Neural cell (in vitro differentiated cells): ENCODE measurements at regions not wholly inside any gene's neighbourhood (a gene's known extent, or its start where the extent isn't known, plus 50 kb on each side); places are given as distances from the start of the nearest gene placed in this dataset.

Source experiments
- H2AFZ ChIP-seq: fragments of 200-600, 300-800 bp; sonication (generic), shearing (Covaris generic); 2 replicates; pipeline ENCODE4 v1.6.0; 2014; ENCODE audit warnings: low read depth, mild to moderate bottlenecking, antibody characterized with exemption, low read length, moderate library complexity
- H3F3A ChIP-seq: fragments of 200-600 bp; shearing (Covaris generic); 2 replicates; pipeline ENCODE4 v1.6.1; 2016; ENCODE audit warnings: mild to moderate bottlenecking, moderate library complexity, mixed read lengths, antibody characterized with exemption, low read length; ENCODE audit not compliant: insufficient read depth, poor library complexity, severe bottlenecking
- H3K27ac ChIP-seq: fragments of 200-600, 300-800 bp; sonication (generic), shearing (Covaris generic); 2 replicates; pipeline ENCODE4 v1.5.1; 2014; ENCODE audit warnings: mild to moderate bottlenecking, low read length, moderate library complexity
- H3K27me3 ChIP-seq: fragments of 300-800, 200-600 bp; sonication (generic), shearing (Covaris generic); 2 replicates; pipeline ENCODE4 v1.6.0; 2014; ENCODE audit warnings: mild to moderate bottlenecking, low read depth, low read length, moderate library complexity; ENCODE audit not compliant: insufficient read depth
- H3K36me3 ChIP-seq: fragments of 300-800, 200-600 bp; sonication (generic), shearing (Covaris generic); 2 replicates; pipeline ENCODE4 v1.5.1; 2014; ENCODE audit warnings: mild to moderate bottlenecking, antibody characterized with exemption, low read length, moderate library complexity; ENCODE audit not compliant: insufficient read depth
- H3K4me2 ChIP-seq: fragments of 300-800, 200-600 bp; sonication (generic), shearing (Covaris generic); 2 replicates; pipeline ENCODE4 v1.6.0; 2014; ENCODE audit warnings: mild to moderate bottlenecking, low read length
- H3K4me3 ChIP-seq: fragments of 300-800, 200-600 bp; sonication (generic), shearing (Covaris generic); 2 replicates; pipeline ENCODE4 v1.5.1; 2014; ENCODE audit warnings: mild to moderate bottlenecking, low read length, moderate library complexity
- H3K79me2 ChIP-seq: fragments of 200-600 bp; shearing (Covaris generic); replicated peaks from 2 replicates; pipeline ENCODE4 v1.6.0; 2014; ENCODE audit warnings: mild to moderate bottlenecking, low read length, moderate library complexity; ENCODE audit not compliant: insufficient read depth
- H3K9ac ChIP-seq: fragments of 300-800, 200-600 bp; sonication (generic), shearing (Covaris generic); 2 replicates; pipeline ENCODE4 v1.6.1; 2016; ENCODE audit warnings: mild to moderate bottlenecking, low read length, mixed read lengths
- H3K9me2 ChIP-seq: fragments of 200-600 bp; shearing (Covaris generic); 2 replicates; pipeline ENCODE4 v1.6.1; 2016; ENCODE audit warnings: mild to moderate bottlenecking, low read length, mixed read lengths; ENCODE audit not compliant: insufficient read depth
- H3K9me3 ChIP-seq: fragments of 200-600, 300-800 bp; sonication (generic), shearing (Covaris generic); 2 replicates; pipeline ENCODE4 v1.6.1; 2016; ENCODE audit warnings: mild to moderate bottlenecking, mixed run types, low read length, moderate library complexity, mixed read lengths
- H4K20me1 ChIP-seq: fragments of 200-600 bp; shearing (Covaris generic); 2 replicates; pipeline ENCODE4 v1.6.1; 2016; ENCODE audit warnings: mild to moderate bottlenecking, mixed run types; ENCODE audit not compliant: insufficient read depth
- CTCF ChIP-seq: fragments of 450-650 bp; IDR thresholded peaks from 2 replicates; pipeline ENCODE4 v1.5.1; 2014; ENCODE audit warnings: antibody characterized with exemption, mild to moderate bottlenecking, moderate library complexity; ENCODE audit not compliant: poor library complexity, severe bottlenecking
- EP300 ChIP-seq: fragments of 450-650 bp; conservative IDR thresholded peaks from 2 replicates; pipeline ENCODE4 v1.6.1; 2014; ENCODE audit warnings: antibody characterized with exemption, mild to moderate bottlenecking, moderate library complexity; ENCODE audit not compliant: poor library complexity, severe bottlenecking
- EZH2 ChIP-seq: fragments of 200-600, 300-800 bp; shearing (Covaris generic), sonication (generic); IDR thresholded peaks from 2 replicates; pipeline ENCODE4 v1.6.1; 2014; ENCODE audit warnings: antibody characterized with exemption, low read length, borderline replicate concordance, mild to moderate bottlenecking; ENCODE audit not compliant: insufficient read depth, poor library complexity, severe bottlenecking
- MXI1 ChIP-seq: fragments of 450-650 bp; conservative IDR thresholded peaks from 2 replicates; pipeline ENCODE4 v1.6.1; 2014; ENCODE audit warnings: antibody characterized with exemption, mild to moderate bottlenecking; ENCODE audit not compliant: poor library complexity, severe bottlenecking
- POLR2AphosphoS5 ChIP-seq: IDR thresholded peaks from 2 replicates; pipeline ENCODE4 v1.6.1; 2012
- RAD21 ChIP-seq: fragments of 450-650 bp; conservative IDR thresholded peaks from 2 replicates; pipeline ENCODE4 v1.6.1; 2014; ENCODE audit warnings: antibody characterized with exemption, mild to moderate bottlenecking, moderate library complexity
- REST ChIP-seq: IDR thresholded peaks from 2 replicates; pipeline ENCODE4 v1.6.1; 2012; ENCODE audit warnings: borderline replicate concordance
- SMC3 ChIP-seq: fragments of 450-650 bp; conservative IDR thresholded peaks from 2 replicates; pipeline ENCODE4 v1.6.1; 2014; ENCODE audit warnings: antibody characterized with exemption, mild to moderate bottlenecking, moderate library complexity; ENCODE audit not compliant: poor library complexity
- TAF1 ChIP-seq: IDR thresholded peaks from 2 replicates; pipeline ENCODE4 v1.6.1; 2012; ENCODE audit warnings: low read depth

DNA sequence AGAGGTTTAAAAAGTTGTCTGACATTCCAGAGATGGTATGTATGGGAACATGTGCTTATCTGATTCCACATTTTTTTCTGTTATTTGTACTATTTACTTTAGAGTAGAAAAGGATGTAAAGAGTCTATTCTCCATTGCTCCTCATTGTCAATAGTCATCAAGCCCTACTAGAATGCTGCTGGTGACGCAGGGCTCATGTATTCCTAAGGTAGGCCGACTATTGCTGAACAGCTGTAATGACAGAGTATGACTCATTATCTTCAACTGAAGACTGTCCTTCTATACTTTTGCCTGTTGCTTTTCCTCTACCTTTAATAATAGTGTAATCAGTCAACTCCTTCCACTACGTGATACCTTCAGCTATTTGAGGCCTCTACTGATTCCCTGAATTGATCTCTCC is 509.1 kb upstream of the NR3C2 start:
- no peak for TF ChIP-seq POLR2AphosphoS5
- no peak for TF ChIP-seq MXI1
- no peak for TF ChIP-seq EZH2
- no peak for TF ChIP-seq SMC3
- TF ChIP-seq EP300: no peak
- TF ChIP-seq RAD21: no peak
- TF ChIP-seq CTCF: no peak
- TF ChIP-seq TAF1: no peak
- no peak for TF ChIP-seq REST
- Histone ChIP-seq H3K9ac (no peak overlapping the region), H3K9me2 (no peaks in the 10 kb centered on the region), H3K79me2 (no peaks in the 10 kb centered on the region), H3K27me3 (no peaks in the 10 kb centered on the region), H2AFZ (no peak overlapping the region), H3K4me2 (no peak overlapping the region), H3K27ac (no peak overlapping the region), H3F3A (no peaks in the 10 kb centered on the region), H4K20me1 (no peaks in the 10 kb centered on the region), H3K4me3 (no peak overlapping the region), H3K9me3 (no peaks in the 10 kb centered on the region), H3K36me3 (no peaks in the 10 kb centered on the region)

GRCh38 chr4:148946271-148946670 is 504.1 kb upstream of the NR3C2 start:
- no peaks in the 10 kb centered on the region for H3F3A ChIP-seq
- no peak overlapping the region for H3K27ac ChIP-seq
- no peaks in the 10 kb centered on the region for H3K27me3 ChIP-seq
- H3K9ac ChIP-seq: no peak overlapping the region
- H3K4me3 ChIP-seq: no peak overlapping the region
- H3K9me2 ChIP-seq: no peaks in the 10 kb centered on the region
- H3K4me2 ChIP-seq: no peak overlapping the region
- H3K36me3 ChIP-seq: no peaks in the 10 kb centered on the region
- H3K9me3 ChIP-seq: no peaks in the 10 kb centered on the region
- TF ChIP-seq EZH2: no peak
- TF ChIP-seq MXI1: no peak
- TF ChIP-seq SMC3: no peak
- no peak for TF ChIP-seq CTCF
- TF ChIP-seq REST: no peak
- no peak for TF ChIP-seq POLR2AphosphoS5
- TF ChIP-seq TAF1: no peak
- TF ChIP-seq EP300: no peak
- TF ChIP-seq RAD21: no peak
- no peaks in the 10 kb centered on the region for H3K79me2 ChIP-seq
- H4K20me1 ChIP-seq: no peaks in the 10 kb centered on the region
- no peak overlapping the region for H2AFZ ChIP-seq
